Stimulated activated CD8-positive, alpha-beta memory T cell treated with anti-CD3 and anti-CD28 coated beads, Interleukin-7, amount 100 ng/mL, for 1 hour (primary cell): ENCODE measurements at regions not wholly inside any gene's neighbourhood (a gene's known extent, or its start where the extent isn't known, plus 50 kb on each side); places are given as distances from the start of the nearest gene placed in this dataset.

Source experiments
- DNase-seq, 2 donors: peaks; one replicate each; pipeline ENCODE4 v3.0.0-alpha.2; 2020; ENCODE audit warnings: low read depth in 2 of 2

DNA sequence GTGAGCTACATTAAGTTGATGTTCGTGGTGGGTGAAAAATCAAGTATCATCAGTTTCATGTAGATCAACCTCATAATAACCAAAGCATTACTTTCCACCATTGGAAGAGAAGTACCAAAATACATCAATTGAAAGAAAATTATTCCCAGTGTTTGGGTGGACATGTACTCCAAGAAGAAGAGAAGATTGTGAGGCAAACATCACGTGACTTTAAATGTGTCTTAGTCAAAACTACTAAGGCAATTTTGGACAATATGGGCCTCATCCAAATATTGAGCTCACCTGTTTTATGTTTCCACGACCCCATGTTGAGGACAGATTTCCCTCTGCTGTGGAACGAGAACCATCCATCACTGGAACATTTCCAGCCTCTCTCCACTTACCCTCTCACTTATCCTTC is 303.0 kb upstream of the LMCD1 start:
- no peak for DNase-seq

- no peak for DNase-seq
These were observed 300.6 kb upstream of the LMCD1 start for GRCh38 chr3:8200996-8201395.

GRCh38 chr3:8201886-8202285 is 299.7 kb upstream of the LMCD1 start:
- DNase-seq, result no peak

DNA sequence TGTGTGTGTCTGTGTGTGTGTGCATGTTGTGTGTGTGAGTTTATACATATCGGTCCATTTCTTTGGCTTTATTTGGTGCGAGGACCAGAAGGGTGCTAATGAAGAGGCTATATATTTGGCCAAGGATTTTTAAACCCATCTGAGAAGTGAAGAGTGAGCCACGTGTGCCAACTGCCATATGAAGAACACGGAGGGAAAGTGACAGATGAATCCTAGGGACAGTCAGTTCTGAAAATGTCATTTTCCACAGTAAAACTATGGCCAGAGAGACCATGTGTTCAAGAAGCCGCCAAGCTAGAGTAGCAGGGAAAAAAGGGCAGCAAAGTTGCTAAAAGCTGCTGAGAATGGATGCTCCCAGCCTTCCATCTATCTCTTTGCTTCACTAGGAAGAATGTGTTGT is 297.3 kb upstream of the LMCD1 start:
- no peak for DNase-seq

GRCh38 chr3:8204853-8205650 is 296.6 kb upstream of the LMCD1 start:
- no peak for DNase-seq

DNA sequence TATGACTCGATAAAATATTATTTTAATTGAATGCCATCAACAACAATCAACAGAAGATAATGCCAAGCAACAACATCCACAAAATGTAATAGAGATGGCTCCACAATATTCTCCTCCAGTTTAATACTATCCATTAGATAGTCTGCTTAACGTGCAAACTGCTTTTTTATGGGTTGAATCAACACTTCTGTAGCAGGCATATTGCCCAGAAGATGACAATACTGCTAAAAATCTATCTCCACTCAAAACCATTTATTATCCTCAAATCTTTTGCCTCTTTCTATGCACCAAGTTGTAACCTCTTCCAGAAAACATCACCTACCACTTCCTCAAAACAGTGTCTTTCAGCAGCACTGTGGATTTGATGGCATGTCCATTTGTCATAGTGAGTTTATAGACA is 295.7 kb upstream of the LMCD1 start:
- no peak for DNase-seq

- no peak for DNase-seq
These were observed 294.5 kb upstream of the LMCD1 start for GRCh38 chr3:8206971-8207617.

DNA sequence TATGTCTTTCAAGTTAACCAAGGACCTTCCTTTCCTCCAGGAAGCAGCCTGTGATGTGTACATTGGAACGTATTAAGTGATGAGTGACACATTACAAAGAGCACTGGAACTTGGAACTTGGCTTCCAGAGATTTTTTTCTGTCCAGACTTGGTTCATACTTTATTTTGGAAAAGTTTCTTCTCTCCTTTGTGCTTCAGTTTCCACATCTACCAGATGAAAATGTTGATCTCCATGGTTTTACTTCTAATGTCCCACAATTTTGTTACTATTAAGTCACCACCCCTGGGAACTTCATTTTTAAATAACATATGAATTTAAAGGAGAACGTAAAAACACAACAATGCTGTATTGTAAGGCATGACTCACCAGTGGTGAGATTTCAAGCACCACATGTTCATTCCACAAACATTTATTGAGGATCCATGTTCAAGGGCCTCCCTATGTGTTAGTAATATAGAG is 290.7 kb upstream of the LMCD1 start:
- no peak for DNase-seq

DNA sequence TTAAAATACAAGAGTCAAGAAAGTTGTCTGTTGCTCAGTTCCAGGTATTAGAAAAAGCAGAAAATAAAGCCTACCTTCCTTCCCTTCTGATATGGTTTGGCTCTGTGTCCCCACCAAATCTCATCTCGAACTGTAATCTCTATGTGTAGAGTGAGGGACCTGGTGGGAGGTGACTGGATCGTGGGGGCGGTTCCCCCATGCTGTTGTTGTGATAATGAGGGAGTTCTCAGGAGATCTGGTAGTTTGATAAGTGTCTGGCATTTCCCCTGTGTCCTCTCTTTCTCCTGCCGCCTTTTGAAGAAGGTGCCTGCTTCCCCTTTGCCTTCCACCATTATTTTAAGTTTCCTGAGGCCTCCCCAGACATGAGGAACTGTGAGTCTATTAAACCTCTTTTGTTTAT is 288.8 kb upstream of the LMCD1 start:
- DNase-seq, result no peak

DNA sequence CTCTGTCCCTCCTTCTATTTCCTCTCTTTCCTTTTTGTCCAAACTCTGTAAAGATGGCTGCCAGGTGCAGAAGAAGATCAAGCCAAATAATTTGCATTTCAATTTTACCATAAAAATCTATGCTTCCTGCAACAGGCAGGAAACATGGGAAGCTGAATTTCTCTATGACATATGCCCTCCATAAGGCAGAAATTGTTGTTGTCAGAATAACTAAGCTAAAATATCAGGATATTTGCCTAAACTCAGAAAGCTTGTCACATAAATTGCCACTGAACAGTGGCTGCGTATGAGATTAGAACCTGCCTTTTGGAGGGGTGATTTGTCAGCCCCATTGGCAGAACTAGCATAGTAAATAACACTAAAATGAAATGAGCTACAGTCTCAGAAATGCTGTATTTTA is 288.3 kb upstream of the LMCD1 start:
- no peak for DNase-seq

DNA sequence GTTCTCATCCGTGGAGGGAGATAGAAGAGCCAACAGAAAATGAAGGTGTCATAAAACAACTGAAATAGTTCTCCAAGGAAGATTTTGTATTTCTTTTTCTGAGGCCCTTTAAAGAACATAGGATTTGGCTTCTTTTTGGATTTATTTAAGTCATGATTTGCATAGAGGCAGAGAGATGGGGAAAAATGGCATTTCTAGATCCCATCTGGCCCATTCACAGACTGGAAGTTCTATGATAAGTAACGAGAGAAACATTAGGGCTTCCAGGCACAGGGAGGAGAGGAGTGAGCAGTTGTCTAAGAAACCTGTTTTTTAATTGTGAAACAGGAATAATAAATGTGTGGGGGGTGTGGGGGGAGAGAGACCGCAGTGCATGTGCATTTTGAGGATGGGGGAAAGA is 285.8 kb upstream of the LMCD1 start:
- no peak for DNase-seq

GRCh38 chr3:8218353-8218940 is 283.2 kb upstream of the LMCD1 start:
- DNase-seq, result no peak

DNA sequence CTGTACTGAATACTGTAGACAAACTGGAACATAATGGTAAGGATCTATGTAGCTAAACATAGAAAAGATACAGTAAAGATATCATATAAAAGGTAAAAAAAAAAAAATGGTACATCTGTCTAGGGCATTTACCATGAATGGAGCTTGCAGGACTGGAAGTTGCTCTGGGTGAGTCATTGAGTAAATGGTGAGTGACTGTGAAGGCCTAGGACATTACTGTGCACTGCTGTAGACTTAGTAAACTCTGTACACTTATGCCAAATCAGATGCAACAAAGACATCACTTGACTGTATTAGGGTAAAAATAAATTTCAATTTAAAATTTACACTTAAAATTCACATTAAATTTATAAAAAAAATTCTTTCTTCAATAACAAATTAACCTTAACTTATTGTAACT is 281.3 kb upstream of the LMCD1 start:
- no peak for DNase-seq

DNA sequence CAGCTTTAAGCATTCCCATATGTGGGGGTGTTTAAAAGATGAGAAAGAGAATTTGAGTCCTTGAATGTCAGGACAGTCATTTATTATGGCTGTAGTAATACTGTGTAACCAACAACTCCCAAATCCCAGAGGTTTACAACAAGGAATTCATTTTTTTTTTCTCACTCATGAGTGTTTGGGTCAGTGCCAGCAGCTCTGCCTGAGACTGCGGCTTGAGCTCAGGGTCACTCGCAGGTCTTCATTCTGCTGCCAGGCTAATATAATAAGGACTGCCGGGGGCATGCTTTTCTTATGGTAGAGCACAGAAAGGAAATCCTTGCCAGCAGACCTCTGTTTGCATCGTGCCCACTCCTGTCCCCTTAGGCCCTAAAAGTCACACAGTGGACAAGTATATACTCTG is 277.9 kb upstream of the LMCD1 start:
- DNase-seq, result no peak

- no peak for DNase-seq
These were observed 276.7 kb upstream of the LMCD1 start for GRCh38 chr3:8224941-8225340.

- no peak for DNase-seq
These were observed 267.7 kb upstream of the LMCD1 start for GRCh38 chr3:8233938-8234337.

DNA sequence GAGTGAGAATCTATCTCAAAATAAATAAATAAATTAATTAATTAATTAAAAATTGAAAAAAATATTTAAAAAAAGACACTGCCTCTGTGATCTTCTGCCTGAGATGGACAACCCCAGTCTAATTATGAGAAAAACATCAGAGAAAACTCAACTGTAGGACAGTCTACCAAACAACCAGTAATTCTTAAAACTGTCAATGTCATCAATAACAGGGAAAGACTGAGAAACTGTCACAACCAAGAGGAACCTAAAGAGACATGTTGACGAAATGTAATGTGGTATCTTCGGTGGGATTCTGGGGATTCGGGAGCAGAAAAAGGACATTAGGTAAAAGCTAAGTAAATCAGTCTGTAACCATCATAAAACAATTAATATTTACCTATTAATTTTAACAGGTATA is 265.4 kb upstream of the LMCD1 start:
- DNase-seq, result no peak

- DNase-seq, result no peak
These were observed 263.7 kb upstream of the LMCD1 start for GRCh38 chr3:8237893-8238292.

DNA sequence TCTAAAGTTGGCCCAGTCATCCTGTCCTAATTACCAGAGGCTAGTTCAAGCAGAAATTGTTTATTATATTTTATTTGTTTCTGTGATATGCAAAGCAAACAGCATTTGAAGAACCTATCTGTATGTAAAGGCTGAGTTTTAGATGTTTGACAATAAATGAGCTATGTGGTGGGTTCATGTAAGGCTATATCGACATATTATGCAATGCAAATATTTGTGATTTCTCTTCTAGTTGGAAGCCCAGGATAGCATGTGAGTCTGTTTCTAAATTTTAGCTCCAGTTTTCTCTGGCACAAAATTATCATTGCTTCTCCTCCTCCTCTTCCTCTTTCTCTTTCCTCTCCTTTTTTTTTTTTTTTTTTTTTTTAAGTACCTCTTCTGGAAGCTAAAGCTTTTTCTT is 263.2 kb upstream of the LMCD1 start:
- DNase-seq, result no peak

DNA sequence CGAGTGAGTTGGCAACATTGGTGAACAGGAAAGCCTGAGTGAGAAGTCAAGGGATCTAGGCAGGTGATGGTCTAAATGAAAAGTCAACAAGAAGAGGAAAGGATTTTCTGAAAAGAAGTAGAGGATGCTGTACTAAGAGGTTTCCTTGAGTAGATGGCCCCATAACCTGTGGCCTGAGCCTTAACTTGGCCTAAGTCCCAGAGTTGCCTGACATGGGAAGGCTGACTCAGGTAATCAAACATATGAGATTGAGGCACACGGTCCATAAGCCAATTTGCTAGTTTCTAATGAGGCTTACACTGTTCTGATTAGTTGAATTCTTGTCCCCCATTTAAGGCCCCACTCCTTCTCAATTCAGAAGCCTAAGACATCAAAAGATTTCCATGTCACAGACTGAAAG is 262.5 kb upstream of the LMCD1 start:
- no peak for DNase-seq

DNA sequence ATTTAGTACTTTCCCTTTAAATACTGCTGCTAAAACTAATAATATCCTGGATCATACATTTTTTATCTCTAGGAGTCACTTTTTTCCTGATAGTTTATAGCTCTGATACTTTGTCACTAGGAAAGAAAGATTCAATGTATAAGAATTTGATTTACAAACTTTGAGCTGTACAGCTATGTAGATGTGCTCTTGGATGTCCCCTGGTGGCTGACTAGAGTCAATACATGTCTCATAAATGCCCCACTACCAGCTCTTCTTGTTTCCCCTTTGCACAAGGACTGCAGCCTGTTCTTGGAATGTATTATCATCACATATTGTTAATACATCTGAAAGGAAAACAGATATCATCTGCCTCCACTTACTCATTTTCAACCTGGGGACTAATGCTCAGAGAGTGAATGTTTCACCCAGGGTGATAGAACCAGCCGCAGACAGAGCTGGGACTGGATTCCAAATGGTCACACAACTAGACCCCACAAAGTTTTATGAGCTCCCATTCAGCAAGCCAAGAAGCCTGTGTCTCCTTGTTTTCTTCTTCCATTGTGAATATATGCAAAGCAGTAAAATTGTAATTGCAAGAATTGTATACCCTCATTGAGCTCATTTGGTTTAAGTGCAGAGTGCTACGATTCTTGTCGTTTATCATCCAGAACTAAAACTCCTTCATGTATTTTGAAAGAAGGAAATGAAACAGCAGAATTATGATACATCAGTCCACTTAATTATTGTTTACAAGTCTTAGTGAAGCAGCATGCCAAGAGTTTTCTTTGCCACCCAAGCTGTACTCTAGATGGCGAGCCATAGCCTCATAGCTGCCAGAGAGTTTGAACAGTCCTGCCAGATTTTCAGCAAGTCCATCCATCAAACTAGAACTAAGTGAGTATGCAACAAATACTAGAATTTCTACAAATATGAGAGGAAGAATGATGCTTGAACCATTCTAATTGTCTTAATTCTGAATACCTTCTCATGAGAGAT is 261.6 kb upstream of the LMCD1 start:
- no peak for DNase-seq

GRCh38 chr3:8246070-8246469 is 255.6 kb upstream of the LMCD1 start:
- DNase-seq, result no peak
